ENCODE measurements at regions not wholly inside any gene's neighbourhood (a gene's known extent, or its start where the extent isn't known, plus 50 kb on each side); places are given as distances from the start of the nearest gene placed in this dataset.
A peak's percentile ranks its signal among the peaks of the same experiment; 100 is the strongest.

DNA sequence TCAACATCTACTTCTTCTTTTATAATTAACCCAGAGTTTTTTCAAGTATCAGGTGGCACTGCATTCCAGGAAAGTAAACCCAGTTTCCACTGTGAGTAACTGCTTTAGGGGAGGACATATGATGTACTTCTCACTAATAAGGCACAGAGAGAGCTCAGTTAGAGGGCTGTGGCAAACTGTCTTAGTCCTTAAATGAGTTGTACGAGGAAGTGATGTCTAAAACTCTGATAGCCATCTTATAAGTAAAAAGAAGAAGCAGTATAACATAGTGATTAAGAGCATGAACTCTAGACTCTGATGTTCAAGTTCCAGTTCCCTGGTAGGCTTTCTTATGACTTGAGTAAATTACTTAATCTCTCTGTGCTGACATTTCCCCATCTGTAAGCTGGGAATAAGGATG is 58.7 kb upstream of the PTGS2 start:
- Histone ChIP-seq H3K4me1 (ENCODE audit: insufficient read depth, poor library complexity, severe bottlenecking) (peaks cover 33% of the 10 kb centered on the region), H3K27ac (ENCODE audit: poor library complexity, severe bottlenecking) (peak overlapping the region; percentile 76), H3K9me3 (ENCODE audit: severe bottlenecking) (no peaks in the 10 kb centered on the region), H3K4me3 (ENCODE audit: severe bottlenecking) (no peak overlapping the region), H3K27me3 (ENCODE audit: insufficient read depth, poor library complexity, severe bottlenecking) (no peaks in the 10 kb centered on the region), H3K36me3 (ENCODE audit: low read depth) (no peaks in the 10 kb centered on the region)
- ATAC-seq (ENCODE audit: low read depth) (no peak), DNase-seq (ENCODE audit: low spot score) (no peak)
- TF ChIP-seq, protein P1, sequence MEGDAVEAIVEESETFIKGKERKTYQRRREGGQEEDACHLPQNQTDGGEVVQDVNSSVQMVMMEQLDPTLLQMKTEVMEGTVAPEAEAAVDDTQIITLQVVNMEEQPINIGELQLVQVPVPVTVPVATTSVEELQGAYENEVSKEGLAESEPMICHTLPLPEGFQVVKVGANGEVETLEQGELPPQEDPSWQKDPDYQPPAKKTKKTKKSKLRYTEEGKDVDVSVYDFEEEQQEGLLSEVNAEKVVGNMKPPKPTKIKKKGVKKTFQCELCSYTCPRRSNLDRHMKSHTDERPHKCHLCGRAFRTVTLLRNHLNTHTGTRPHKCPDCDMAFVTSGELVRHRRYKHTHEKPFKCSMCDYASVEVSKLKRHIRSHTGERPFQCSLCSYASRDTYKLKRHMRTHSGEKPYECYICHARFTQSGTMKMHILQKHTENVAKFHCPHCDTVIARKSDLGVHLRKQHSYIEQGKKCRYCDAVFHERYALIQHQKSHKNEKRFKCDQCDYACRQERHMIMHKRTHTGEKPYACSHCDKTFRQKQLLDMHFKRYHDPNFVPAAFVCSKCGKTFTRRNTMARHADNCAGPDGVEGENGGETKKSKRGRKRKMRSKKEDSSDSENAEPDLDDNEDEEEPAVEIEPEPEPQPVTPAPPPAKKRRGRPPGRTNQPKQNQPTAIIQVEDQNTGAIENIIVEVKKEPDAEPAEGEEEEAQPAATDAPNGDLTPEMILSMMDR (IDR thresholded peaks at IDR 0.05; ENCODE audit: poor library complexity, severe bottlenecking) = no peak

- Histone ChIP-seq H3K27ac (ENCODE audit: poor library complexity, severe bottlenecking) (peak overlapping the region; percentile 76), H3K27me3 (ENCODE audit: insufficient read depth, poor library complexity, severe bottlenecking) (no peaks in the 10 kb centered on the region), H3K4me3 (ENCODE audit: severe bottlenecking) (no peak overlapping the region), H3K9me3 (ENCODE audit: severe bottlenecking) (no peaks in the 10 kb centered on the region), H3K36me3 (ENCODE audit: low read depth) (no peaks in the 10 kb centered on the region), H3K4me1 (ENCODE audit: insufficient read depth, poor library complexity, severe bottlenecking) (peaks cover 33% of the 10 kb centered on the region)
- no peak for DNase-seq (ENCODE audit: low spot score)
- TF ChIP-seq, protein P1 (IDR thresholded peaks at IDR 0.05; ENCODE audit: poor library complexity, severe bottlenecking) = no peak
- ATAC-seq (ENCODE audit: low read depth) = peak; percentile 82
Measured at GRCh38 chr1:186736971-186737685, 56.9 kb upstream of the PTGS2 start.

- TF ChIP-seq, protein P1 (IDR thresholded peaks at IDR 0.05; ENCODE audit: poor library complexity, severe bottlenecking) = no peak
- peak; percentile 87 for ATAC-seq (ENCODE audit: low read depth)
Measured at GRCh38 chr1:186735463-186735862, 55.2 kb upstream of the PTGS2 start.

GRCh38 chr1:186730951-186731729 is 50.9 kb upstream of the PTGS2 start:
- DNase-seq (ENCODE audit: low spot score) (no peak), ATAC-seq (ENCODE audit: low read depth) (no peak)
- Histone ChIP-seq H3K27me3 (ENCODE audit: insufficient read depth, poor library complexity, severe bottlenecking) (no peaks in the 10 kb centered on the region), H3K9me3 (ENCODE audit: severe bottlenecking) (no peaks in the 10 kb centered on the region), H3K27ac (ENCODE audit: poor library complexity, severe bottlenecking) (no peak overlapping the region), H3K4me1 (ENCODE audit: insufficient read depth, poor library complexity, severe bottlenecking) (peaks cover 14% of the 10 kb centered on the region), H3K36me3 (ENCODE audit: low read depth) (no peaks in the 10 kb centered on the region), H3K4me3 (ENCODE audit: severe bottlenecking) (no peak overlapping the region)
- TF ChIP-seq, protein P1 (IDR thresholded peaks at IDR 0.05; ENCODE audit: poor library complexity, severe bottlenecking) = no peak

More at GRCh38 chr1:186735463-186735862, 55.2 kb upstream of the PTGS2 start:
- DNase-seq (ENCODE audit: low spot score) = no peak
- H3K9me3 ChIP-seq (ENCODE audit: severe bottlenecking) = no peaks in the 10 kb centered on the region
- peaks cover 33% of the 10 kb centered on the region for H3K4me1 ChIP-seq (ENCODE audit: insufficient read depth, poor library complexity, severe bottlenecking)
- H3K4me3 ChIP-seq (ENCODE audit: severe bottlenecking) = no peak overlapping the region
- H3K27ac ChIP-seq (ENCODE audit: poor library complexity, severe bottlenecking) = peak overlapping the region; percentile 76
- no peaks in the 10 kb centered on the region for H3K27me3 ChIP-seq (ENCODE audit: insufficient read depth, poor library complexity, severe bottlenecking)
- H3K36me3 ChIP-seq (ENCODE audit: low read depth) = no peaks in the 10 kb centered on the region
